Suprapubic skin (tissue), 4 donors: ENCODE measurements at regions not wholly inside any gene's neighbourhood (a gene's known extent, or its start where the extent isn't known, plus 50 kb on each side); places are given as distances from the start of the nearest gene placed in this dataset.
"Not testable (repeated sequence)": the region's sequence is repeated elsewhere in the genome, so short reads cannot be mapped to it uniquely, and the experiment has no call there.

Experiments used
- DNase-seq, 2 donors: peaks; one replicate each; pipeline ENCODE4 v3.0.0-alpha.2; 2019; ENCODE audit warnings: low spot score in 2 of 2
- H3K27ac ChIP-seq: fragments of 200-600 bp; sonication (generic); one replicate; pipeline ENCODE4 v1.5.1; 2019
- H3K27me3 ChIP-seq: fragments of 200-600 bp; sonication (generic); one replicate; pipeline ENCODE4 v1.5.1; 2019
- H3K36me3 ChIP-seq: fragments of 200-600 bp; sonication (generic); one replicate; pipeline ENCODE4 v1.5.1; 2019
- H3K4me1 ChIP-seq: fragments of 200-600 bp; sonication (generic); one replicate; pipeline ENCODE4 v1.5.1; 2019
- H3K4me3 ChIP-seq: fragments of 200-600 bp; sonication (generic); one replicate; pipeline ENCODE4 v1.5.1; 2019; ENCODE audit warnings: mild to moderate bottlenecking
- H3K9me3 ChIP-seq: fragments of 200-600 bp; sonication (generic); one replicate; pipeline ENCODE4 v1.5.1; 2019
- CTCF ChIP-seq, 2 donors: fragments of 200-600 bp in 1 of 2; fragments of 450-650 bp in 1 of 2; sonication (generic) in 1 of 2; IDR thresholded peaks; one replicate each; pipeline ENCODE4 v1.5.1; 2016 to 2019; ENCODE audit warnings: antibody characterized with exemption in 2 of 2, mild to moderate bottlenecking in 1 of 2, moderate library complexity in 1 of 2
- EP300 ChIP-seq: sonication (generic); formaldehyde crosslinking; IDR thresholded peaks from one replicate; pipeline ENCODE4 v1.6.1; 2017; ENCODE audit warnings: antibody characterized with exemption
- POLR2A ChIP-seq, 2 donors: fragments of 450-650 bp; IDR thresholded peaks; one replicate each; pipeline ENCODE4 v1.6.1; 2017; ENCODE audit warnings: antibody characterized with exemption in 2 of 2, mild to moderate bottlenecking in 2 of 2, moderate library complexity in 2 of 2
- POLR2AphosphoS5 ChIP-seq, 3 donors: sonication (generic); formaldehyde crosslinking; IDR thresholded peaks; one replicate each; pipeline ENCODE4 v1.6.1; 2017; ENCODE audit warnings: antibody characterized with exemption in 3 of 3
- WGBS: methylation state at CpG from one replicate; pipeline ENCODE4 v1.1.5; 2018; 5-methylcytosine and 5-hydroxymethylcytosine counted together

DNA sequence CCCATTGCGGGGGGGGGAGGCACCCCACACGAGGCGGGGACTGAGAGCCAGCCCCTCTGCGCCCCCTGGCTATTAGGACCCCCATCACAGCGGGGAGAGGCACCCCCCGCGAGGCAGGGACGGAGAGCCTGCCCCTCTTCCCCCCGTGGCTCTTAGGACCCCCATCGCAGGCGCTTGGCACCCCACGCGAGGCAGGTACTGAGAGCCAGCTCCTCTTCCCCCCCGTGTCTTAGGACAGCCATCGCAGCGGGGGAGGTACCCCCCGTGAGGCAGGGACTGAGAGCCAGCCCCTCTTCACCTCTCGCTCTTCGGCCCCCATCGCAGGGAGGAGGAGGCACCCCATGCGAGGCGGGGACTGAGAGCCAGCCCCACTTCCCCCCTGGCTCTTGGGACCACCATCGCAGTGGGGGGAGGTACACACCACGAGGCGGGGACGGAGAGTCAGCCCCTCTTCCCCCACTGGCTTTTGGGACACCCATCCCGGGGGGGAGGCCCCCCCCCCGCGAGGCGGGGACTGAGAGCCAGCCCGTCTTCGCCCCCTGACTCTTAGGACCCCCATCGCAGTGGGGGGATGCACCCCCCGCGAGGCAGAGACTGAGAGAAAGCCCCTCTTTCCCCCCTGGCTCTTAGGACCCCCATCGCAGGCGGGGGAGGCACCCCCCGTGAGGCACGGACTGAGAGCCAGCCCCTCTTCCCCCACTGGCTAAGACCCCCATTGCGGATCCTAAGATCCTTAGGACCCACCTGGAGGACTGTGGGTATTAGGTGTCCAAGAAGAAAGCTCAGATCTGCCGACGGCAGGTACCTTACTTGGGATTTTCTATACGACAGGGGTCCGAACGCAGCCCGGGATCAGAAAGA lies 198.6 kb upstream of the PZP start:
- Histone ChIP-seq H3K36me3 (no peaks in the 10 kb centered on the region), H3K27me3 (no peaks in the 10 kb centered on the region), H3K9me3 (no peaks in the 10 kb centered on the region), H3K4me3 (peak overlapping the region; percentile 39), H3K4me1 (no peaks in the 10 kb centered on the region), H3K27ac (no peak overlapping the region)
- TF ChIP-seq POLR2AphosphoS5 (IDR thresholded peaks at IDR 0.05), result no peak
- TF ChIP-seq POLR2A (IDR thresholded peaks at IDR 0.05), result no peak
- no peak for TF ChIP-seq CTCF (IDR thresholded peaks at IDR 0.05)
- TF ChIP-seq EP300, result no peak
- no peak for DNase-seq
- 85% methylated on average over 25 of the region's 46 CpGs for WGBS

DNA sequence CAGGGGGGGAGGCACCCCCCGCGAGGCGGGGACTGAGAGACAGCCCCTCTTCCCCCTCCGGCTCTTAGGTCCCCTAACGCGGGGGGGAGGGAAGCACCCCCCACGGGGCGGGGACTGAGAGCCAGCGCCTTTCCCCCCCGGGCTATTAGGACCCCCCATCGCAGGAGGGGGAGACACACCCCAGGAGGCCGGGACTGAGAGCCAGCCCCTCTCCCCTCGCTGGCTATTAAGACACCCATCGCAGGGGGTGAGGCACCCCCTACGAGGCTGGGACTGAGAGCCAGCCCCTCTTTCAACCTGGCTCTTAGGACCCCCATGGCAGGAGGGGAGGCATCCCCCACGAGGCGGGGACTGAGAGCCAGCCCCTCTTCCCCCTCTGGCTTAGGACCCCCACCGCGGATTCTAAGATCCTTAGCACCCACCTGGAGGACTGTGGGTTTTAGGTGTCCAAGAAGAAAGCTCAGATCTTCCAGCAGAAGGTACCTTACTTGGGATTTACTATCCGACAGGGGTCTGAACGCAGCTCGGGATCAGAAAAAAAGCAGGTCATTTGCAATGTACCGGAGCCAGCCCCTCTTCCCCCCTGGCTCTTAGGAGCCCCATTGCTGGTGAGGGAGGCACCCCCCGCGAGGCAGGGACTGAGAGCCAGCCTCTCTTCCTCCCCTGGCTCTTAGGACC lies 197.8 kb upstream of the PZP start:
- Histone ChIP-seq H3K27me3 (no peaks in the 10 kb centered on the region), H3K9me3 (no peaks in the 10 kb centered on the region), H3K4me3 (peak overlapping the region; percentile 39), H3K4me1 (no peaks in the 10 kb centered on the region), H3K27ac (no peak overlapping the region), H3K36me3 (no peaks in the 10 kb centered on the region)
- WGBS, result 81% methylated on average over 3 of the region's 25 CpGs
- TF ChIP-seq CTCF (IDR thresholded peaks at IDR 0.05) (no peak), EP300 (no peak), POLR2A (IDR thresholded peaks at IDR 0.05) (no peak), POLR2AphosphoS5 (IDR thresholded peaks at IDR 0.05) (no peak)
- no peak for DNase-seq

DNA sequence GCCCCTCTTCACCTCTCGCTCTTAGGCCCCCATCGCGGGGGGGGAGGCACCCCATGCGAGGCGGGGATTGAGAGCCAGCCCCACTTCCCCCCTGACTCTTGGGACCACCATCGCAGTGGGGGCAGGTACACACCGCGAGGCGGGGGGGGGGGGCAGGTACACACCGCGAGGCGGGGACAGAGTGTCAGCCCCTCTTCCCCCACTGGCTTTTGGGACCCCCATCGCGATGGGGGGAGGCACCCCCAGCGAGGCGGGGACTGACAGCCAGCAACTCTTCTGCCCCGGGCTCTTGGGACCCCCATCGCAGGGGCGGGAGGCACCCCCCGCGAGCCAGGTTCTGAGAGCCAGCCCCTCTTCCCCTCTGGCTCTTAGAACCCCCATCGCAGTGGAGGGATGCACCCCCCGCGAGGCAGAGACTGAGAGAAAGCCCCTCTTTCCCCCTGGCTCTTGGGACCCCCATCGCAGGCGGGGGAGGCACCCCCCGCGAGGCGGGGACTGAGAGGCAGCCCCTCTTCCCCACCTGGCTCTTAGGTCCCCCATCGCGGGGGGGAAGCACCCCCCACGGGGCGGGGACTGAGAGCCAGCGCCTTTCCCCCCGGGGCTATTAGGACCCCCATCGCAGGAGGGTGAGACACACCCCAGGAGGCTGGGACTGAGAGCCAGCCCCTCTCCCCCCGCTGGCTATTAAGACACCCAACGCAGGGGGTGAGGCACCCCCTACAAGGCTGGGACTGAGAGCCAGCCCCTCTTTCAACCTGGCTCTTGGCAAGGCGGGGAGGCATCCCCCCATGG lies 196.5 kb upstream of the PZP start:
- WGBS, result 93% methylated on average over 3 of the region's 39 CpGs
- Histone ChIP-seq H3K4me3 (no peak overlapping the region), H3K9me3 (no peaks in the 10 kb centered on the region), H3K36me3 (no peaks in the 10 kb centered on the region), H3K27me3 (no peaks in the 10 kb centered on the region), H3K27ac (no peak overlapping the region), H3K4me1 (no peaks in the 10 kb centered on the region)
- DNase-seq, result no peak
- TF ChIP-seq POLR2A (IDR thresholded peaks at IDR 0.05), result no peak
- TF ChIP-seq CTCF (IDR thresholded peaks at IDR 0.05), result no peak
- no peak for TF ChIP-seq POLR2AphosphoS5 (IDR thresholded peaks at IDR 0.05)
- no peak for TF ChIP-seq EP300

DNA sequence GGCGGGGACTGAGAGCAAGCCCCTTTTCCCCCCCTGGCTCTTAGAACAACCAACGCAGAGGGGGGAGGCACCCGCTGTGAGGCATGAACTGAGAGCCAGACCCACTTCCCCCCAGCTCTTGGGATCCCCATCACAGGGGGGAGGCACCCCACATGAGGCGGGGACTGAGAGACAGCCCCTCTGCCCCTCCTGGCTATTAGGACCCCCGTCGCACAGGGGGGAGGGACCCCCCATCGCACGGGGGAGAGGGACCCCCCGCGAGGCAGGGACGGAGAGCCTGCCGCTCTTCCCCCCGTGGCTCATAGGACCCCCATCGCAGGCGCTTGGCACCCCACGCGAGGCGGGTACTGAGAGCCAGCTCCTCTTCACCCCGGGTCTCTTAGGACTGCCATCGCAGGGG lies 195.8 kb upstream of the PZP start:
- H3K4me1 ChIP-seq, result no peaks in the 10 kb centered on the region
- no peak overlapping the region for H3K4me3 ChIP-seq
- no peaks in the 10 kb centered on the region for H3K9me3 ChIP-seq
- TF ChIP-seq POLR2A (IDR thresholded peaks at IDR 0.05) (no peak), CTCF (IDR thresholded peaks at IDR 0.05) (no peak), EP300 (no peak), POLR2AphosphoS5 (IDR thresholded peaks at IDR 0.05) (no peak)
- no peak for DNase-seq
- no peaks in the 10 kb centered on the region for H3K27me3 ChIP-seq
- WGBS, result 75% methylated on average over 4 of the region's 20 CpGs
- H3K27ac ChIP-seq, result no peak overlapping the region
- no peaks in the 10 kb centered on the region for H3K36me3 ChIP-seq

DNA sequence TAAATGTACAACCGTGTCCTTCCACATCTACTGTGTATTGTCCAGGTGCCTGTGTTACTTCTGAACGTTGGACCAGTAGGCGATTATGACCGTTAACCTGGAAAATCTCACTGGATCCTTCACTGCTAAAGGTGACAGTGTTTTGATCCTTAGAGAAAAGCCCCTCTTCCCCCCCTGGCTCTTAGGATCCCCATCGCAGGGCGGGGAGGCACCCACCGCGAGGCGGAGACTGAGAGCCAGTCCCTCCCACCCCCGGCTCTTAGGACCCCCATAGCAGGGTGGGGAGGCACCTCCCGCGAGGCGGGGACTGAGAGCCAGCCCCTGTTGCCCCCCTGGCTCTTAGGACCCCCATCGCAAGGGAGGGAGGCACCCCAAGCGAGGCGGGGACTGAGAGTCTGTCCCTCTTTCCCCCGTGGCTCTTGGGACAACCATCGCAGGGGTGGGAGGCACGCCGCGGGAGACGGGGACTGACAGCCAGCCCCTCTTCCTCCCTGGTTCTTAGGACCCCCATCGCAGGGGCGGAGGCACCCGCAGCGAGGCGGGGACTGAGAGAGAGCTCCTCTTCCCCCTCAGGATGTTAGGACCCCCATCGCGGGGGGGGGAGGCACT lies 194.3 kb upstream of the PZP start:
- DNase-seq, H3K4me3 ChIP-seq, H3K9me3 ChIP-seq, H3K27me3 ChIP-seq, H3K27ac ChIP-seq, H3K4me1 ChIP-seq, H3K36me3 ChIP-seq: not testable (repeated sequence)
- 88% methylated on average over 10 of the region's 29 CpGs for WGBS

DNA sequence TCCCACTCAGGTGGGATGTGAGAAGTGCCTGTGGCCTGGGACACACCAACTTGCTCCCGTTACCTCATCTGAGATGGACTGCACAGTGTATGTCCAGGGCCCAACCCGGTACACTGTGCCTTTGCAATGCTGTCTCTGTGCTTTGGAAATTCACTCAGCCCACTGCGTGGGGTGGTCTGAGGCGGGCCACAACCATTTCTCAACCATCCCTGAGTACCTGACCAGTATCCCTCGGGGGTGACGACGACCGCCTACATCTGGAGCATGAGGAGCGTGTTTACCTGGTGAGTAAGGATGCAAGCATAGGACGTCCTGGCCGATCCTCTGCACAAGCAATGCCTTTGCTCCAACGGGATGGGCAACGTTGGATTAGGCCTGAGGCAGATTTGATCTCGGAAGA lies 188.2 kb upstream of the PZP start:
- H3K9me3 ChIP-seq, H3K27me3 ChIP-seq, H3K36me3 ChIP-seq, DNase-seq, H3K4me1 ChIP-seq, H3K4me3 ChIP-seq, H3K27ac ChIP-seq: not testable (repeated sequence)
- 92% methylated on average over 14 of the region's 14 CpGs for WGBS

DNA sequence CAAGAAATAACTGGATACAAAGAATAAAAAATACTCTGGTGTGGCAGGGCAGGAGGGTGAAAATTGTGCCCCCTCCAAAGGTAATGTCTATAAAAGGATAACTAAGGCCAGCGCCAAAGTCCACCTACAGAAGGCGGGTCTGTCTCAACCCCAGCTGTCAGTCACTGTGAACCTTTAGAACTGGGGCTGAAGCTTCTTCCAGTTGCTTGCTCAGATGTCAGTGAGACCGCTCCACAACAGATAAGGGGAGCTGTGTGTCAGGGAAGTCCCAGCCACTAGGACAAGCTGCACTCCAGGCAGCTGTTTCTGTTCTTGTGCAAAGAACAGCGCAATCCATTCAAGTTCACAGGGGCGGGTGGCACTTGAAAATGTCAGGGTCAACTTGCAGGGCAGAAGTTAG lies 187.0 kb upstream of the PZP start:
- DNase-seq, H3K36me3 ChIP-seq: not testable (repeated sequence)
- WGBS, result no CpG with 5 or more reads among the region's 5 CpGs

More for the DNA sequence above, 187.0 kb upstream of the PZP start:
- not testable (repeated sequence) for H3K4me1 ChIP-seq, H3K27me3 ChIP-seq, H3K9me3 ChIP-seq, H3K4me3 ChIP-seq, H3K27ac ChIP-seq
